CD14-positive monocyte (primary cell): ENCODE measurements at regions not wholly inside any gene's neighbourhood (a gene's known extent, or its start where the extent isn't known, plus 50 kb on each side); places are given as distances from the start of the nearest gene placed in this dataset.

Experiments used
- DNase-seq, 3 donors: peaks; one replicate each; pipeline ENCODE4 v3.0.0-alpha.2; 2011 to 2022
- H2AFZ ChIP-seq: 2 replicates; pipeline ENCODE4 v1.6.0; 2012; ENCODE audit warnings: mild to moderate bottlenecking, low read depth, low read length, inconsistent platforms; ENCODE audit not compliant: insufficient read depth, poor library complexity, severe bottlenecking
- H3K27ac ChIP-seq, 2 donors: 1 replicate in 1 of 2; 2 replicates in 1 of 2; pipeline ENCODE4 v1.5.1; 2012 to 2013; ENCODE audit warnings: low read length in 2 of 2, control low read depth in 1 of 2, inconsistent platforms in 1 of 2, low read depth in 1 of 2, mild to moderate bottlenecking in 1 of 2
- H3K27me3 ChIP-seq, 2 donors: one replicate each; pipeline versions ENCODE4 v1.6.0 to v1.6.1; 2011 to 2013; ENCODE audit warnings: low read length in 2 of 2; ENCODE audit not compliant: control insufficient read depth in 2 of 2, insufficient read depth in 2 of 2
- H3K36me3 ChIP-seq, 2 donors: replicated peaks in 1 of 2; 1 replicate in 1 of 2; 2 replicates in 1 of 2; pipeline versions ENCODE4 v1.5.1 to v1.6.1; 2012 to 2013; ENCODE audit warnings: low read length in 2 of 2, control low read depth in 1 of 2, inconsistent platforms in 1 of 2, mild to moderate bottlenecking in 1 of 2; ENCODE audit not compliant: insufficient read depth in 2 of 2, control insufficient read depth in 1 of 2
- H3K4me1 ChIP-seq, 2 donors: 1 replicate in 1 of 2; 2 replicates in 1 of 2; pipeline versions ENCODE4 v1.5.1 to v1.6.1; 2012 to 2013; ENCODE audit warnings: low read length in 2 of 2, control low read depth in 1 of 2, inconsistent platforms in 1 of 2, mild to moderate bottlenecking in 1 of 2, moderate library complexity in 1 of 2; ENCODE audit not compliant: insufficient read depth in 2 of 2, control insufficient read depth in 1 of 2
- H3K4me2 ChIP-seq: replicated peaks from 2 replicates; pipeline ENCODE3; 2012; ENCODE audit warnings: low read length, moderate library complexity, mild to moderate bottlenecking; ENCODE audit not compliant: poor library complexity, severe bottlenecking; ENCODE audit errors: extremely low read depth
- H3K4me3 ChIP-seq, 3 experiments: fragments of 200-600 bp in 1 of 3; sonication (generic) in 1 of 3; replicated peaks in 1 of 3; 1 replicate in 2 of 3; 2 replicates in 1 of 3; pipeline ENCODE4 v1.5.1; 2011 to 2013; ENCODE audit warnings: low read length in 3 of 3, mild to moderate bottlenecking in 3 of 3, control low read depth in 2 of 3, low read depth in 2 of 3, inconsistent platforms in 1 of 3, moderate library complexity in 1 of 3
- H3K79me2 ChIP-seq: 2 replicates; pipeline ENCODE4 v1.6.0; 2012; ENCODE audit warnings: mild to moderate bottlenecking, control low read depth, inconsistent platforms, low read length, moderate library complexity; ENCODE audit not compliant: insufficient read depth
- H3K9ac ChIP-seq: 2 replicates; pipeline ENCODE4 v1.6.0; 2017; ENCODE audit warnings: low read length, mild to moderate bottlenecking; ENCODE audit not compliant: insufficient read depth, poor library complexity, severe bottlenecking
- H3K9me3 ChIP-seq, 2 donors: replicated peaks in 1 of 2; 1 replicate in 1 of 2; 2 replicates in 1 of 2; pipeline versions ENCODE4 v1.5.1 to v1.6.1; 2012 to 2013; ENCODE audit warnings: low read length in 2 of 2, control low read depth in 1 of 2; ENCODE audit not compliant: control insufficient read depth in 1 of 2, insufficient read depth in 1 of 2
- H4K20me1 ChIP-seq: 2 replicates; pipeline ENCODE4 v1.6.0; 2012; ENCODE audit warnings: mild to moderate bottlenecking, low read length, control low read depth, moderate library complexity; ENCODE audit not compliant: insufficient read depth
- H3K27ac Mint-ChIP-seq, 7 donors: one replicate each; pipeline ENCODE4 v1.8.0; 2020; ENCODE audit warnings: mild to moderate bottlenecking in 7 of 7, mixed read lengths in 7 of 7, moderate library complexity in 6 of 7, inconsistent platforms in 2 of 7
- H3K27me3 Mint-ChIP-seq, 3 donors: one replicate each; pipeline ENCODE4 v1.8.0; 2021 to 2022; ENCODE audit warnings: low read depth in 3 of 3, mild to moderate bottlenecking in 3 of 3, mixed read lengths in 3 of 3, moderate library complexity in 3 of 3, inconsistent platforms in 1 of 3
- H3K36me3 Mint-ChIP-seq, 2 donors: one replicate each; pipeline ENCODE4 v1.8.0; 2020; ENCODE audit warnings: mixed read lengths in 2 of 2, inconsistent platforms in 1 of 2, mild to moderate bottlenecking in 1 of 2
- H3K4me1 Mint-ChIP-seq: one replicate; pipeline ENCODE4 v1.8.0; 2020; ENCODE audit warnings: mild to moderate bottlenecking, mixed read lengths
- H3K4me3 Mint-ChIP-seq, 2 donors: one replicate each; pipeline ENCODE4 v1.8.0; 2020; ENCODE audit warnings: mild to moderate bottlenecking in 2 of 2, mixed read lengths in 2 of 2, moderate library complexity in 1 of 2
- H3K9me3 Mint-ChIP-seq, 7 donors: one replicate each; pipeline ENCODE4 v1.8.0; 2020 to 2022; ENCODE audit warnings: mixed read lengths in 7 of 7, mild to moderate bottlenecking in 6 of 7, moderate library complexity in 6 of 7, inconsistent platforms in 2 of 7
- WGBS: methylation state at CpG from one replicate; pipeline ENCODE4 v1.1.5; 2013; ENCODE audit warnings: missing lambda C conversion rate; ENCODE audit not compliant: insufficient coverage; 5-methylcytosine and 5-hydroxymethylcytosine counted together
- intact Hi-C, 2 donors: fragments of 100-400 bp; cut with micrococcal nuclease; formaldehyde crosslinking; loops; one replicate each; pipeline versions ENCODE4 v1.15.0 to v1.15.1; 2023
- TF ChIP-seq, protein P1 (sequence below): fragments of 200-600 bp; IDR thresholded peaks from one replicate; pipeline ENCODE4 v1.8.0; 2022; ENCODE audit warnings: antibody characterized with exemption, mild to moderate bottlenecking

DNA sequence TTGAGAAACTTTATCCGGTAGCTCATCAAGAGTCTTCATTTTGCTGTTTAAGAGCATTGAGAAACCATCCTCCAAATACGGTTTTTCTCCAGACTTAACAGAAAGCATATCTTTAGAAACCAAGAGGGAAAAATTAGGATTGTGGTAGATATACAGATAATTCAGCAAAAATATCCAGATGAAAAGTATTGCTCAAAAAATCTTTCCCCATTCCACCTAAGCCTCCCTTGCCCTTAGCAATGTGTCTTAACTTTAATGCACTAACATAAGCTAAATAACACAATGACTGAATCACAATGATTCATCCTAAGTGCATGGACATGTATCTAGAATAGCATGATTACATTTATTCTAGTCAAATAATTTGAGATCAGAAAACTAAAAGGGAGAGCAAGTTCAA, 130.3 kb upstream of the TARS1 start:
- Mint-ChIP-seq H3K9me3 (peaks cover 0 to 6% (median 1%) of the 10 kb centered on the region in 7 donors), H3K27me3 (peaks cover 0 to 1% (median 0%) of the 10 kb centered on the region in 3 donors), H3K27ac (no peak overlapping the region), H3K36me3 (no peaks in the 10 kb centered on the region), H3K4me1 (peaks cover 5% of the 10 kb centered on the region), H3K4me3 (no peak overlapping the region)
- TF ChIP-seq, protein P1, sequence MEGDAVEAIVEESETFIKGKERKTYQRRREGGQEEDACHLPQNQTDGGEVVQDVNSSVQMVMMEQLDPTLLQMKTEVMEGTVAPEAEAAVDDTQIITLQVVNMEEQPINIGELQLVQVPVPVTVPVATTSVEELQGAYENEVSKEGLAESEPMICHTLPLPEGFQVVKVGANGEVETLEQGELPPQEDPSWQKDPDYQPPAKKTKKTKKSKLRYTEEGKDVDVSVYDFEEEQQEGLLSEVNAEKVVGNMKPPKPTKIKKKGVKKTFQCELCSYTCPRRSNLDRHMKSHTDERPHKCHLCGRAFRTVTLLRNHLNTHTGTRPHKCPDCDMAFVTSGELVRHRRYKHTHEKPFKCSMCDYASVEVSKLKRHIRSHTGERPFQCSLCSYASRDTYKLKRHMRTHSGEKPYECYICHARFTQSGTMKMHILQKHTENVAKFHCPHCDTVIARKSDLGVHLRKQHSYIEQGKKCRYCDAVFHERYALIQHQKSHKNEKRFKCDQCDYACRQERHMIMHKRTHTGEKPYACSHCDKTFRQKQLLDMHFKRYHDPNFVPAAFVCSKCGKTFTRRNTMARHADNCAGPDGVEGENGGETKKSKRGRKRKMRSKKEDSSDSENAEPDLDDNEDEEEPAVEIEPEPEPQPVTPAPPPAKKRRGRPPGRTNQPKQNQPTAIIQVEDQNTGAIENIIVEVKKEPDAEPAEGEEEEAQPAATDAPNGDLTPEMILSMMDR: no peak
- no peaks in the 10 kb centered on the region for H4K20me1 ChIP-seq
- no peaks in the 10 kb centered on the region for H3K36me3 ChIP-seq
- H3K9ac ChIP-seq: no peak overlapping the region
- H3K4me3 ChIP-seq: no peak overlapping the region
- H2AFZ ChIP-seq: no peak overlapping the region
- H3K79me2 ChIP-seq: no peaks in the 10 kb centered on the region
- no peaks in the 10 kb centered on the region for H3K9me3 ChIP-seq
- H3K4me1 ChIP-seq: no peaks in the 10 kb centered on the region
- no peak for DNase-seq
- no peak overlapping the region for H3K27ac ChIP-seq
- WGBS: no CpG with 5 or more reads among the region's 2 CpGs
- intact Hi-C loops: no loop called here
- H3K4me2 ChIP-seq: no peak overlapping the region
- no peaks in the 10 kb centered on the region for H3K27me3 ChIP-seq

DNA sequence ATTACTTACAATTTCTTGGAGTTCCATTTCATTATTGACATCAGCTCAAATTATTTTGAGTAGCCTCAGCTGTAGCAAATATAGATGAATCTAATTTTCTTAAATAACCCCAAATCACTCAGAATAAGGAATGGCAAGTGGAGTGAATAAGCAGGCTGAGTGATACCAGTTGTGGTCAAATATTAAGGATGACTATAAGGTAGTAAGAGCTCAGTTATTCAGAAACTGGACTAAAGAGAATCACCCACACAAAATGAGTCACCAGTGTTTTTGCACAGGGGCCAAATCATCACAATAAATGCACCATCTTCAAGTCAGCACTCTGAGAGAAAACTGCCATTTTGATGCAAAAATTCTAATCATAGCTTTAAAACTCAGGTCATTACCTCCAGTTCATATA, 128.9 kb upstream of the TARS1 start:
- Histone ChIP-seq H3K4me1 (no peaks in the 10 kb centered on the region), H3K9ac (no peak overlapping the region), H3K4me2 (no peak overlapping the region), H3K27ac (no peak overlapping the region), H3K36me3 (no peaks in the 10 kb centered on the region), H3K27me3 (no peaks in the 10 kb centered on the region), H3K9me3 (no peaks in the 10 kb centered on the region), H3K79me2 (no peaks in the 10 kb centered on the region), H3K4me3 (no peak overlapping the region), H4K20me1 (no peaks in the 10 kb centered on the region), H2AFZ (no peak overlapping the region)
- DNase-seq: no peak
- H3K4me3 Mint-ChIP-seq: no peak overlapping the region
- peaks cover 0 to 6% (median 1%) of the 10 kb centered on the region in 7 donors for H3K9me3 Mint-ChIP-seq
- intact Hi-C loops: no loop called here
- H3K36me3 Mint-ChIP-seq: no peaks in the 10 kb centered on the region
- H3K27me3 Mint-ChIP-seq: peaks cover 0 to 1% (median 0%) of the 10 kb centered on the region in 3 donors
- H3K27ac Mint-ChIP-seq: no peak overlapping the region
- H3K4me1 Mint-ChIP-seq: peaks cover 2% of the 10 kb centered on the region
- TF ChIP-seq, protein P1: no peak
